Smooth muscle cell (in vitro differentiated cells): ENCODE measurements at regions not wholly inside any gene's neighbourhood (a gene's known extent, or its start where the extent isn't known, plus 50 kb on each side); places are given as distances from the start of the nearest gene placed in this dataset.

Source experiments
- DNase-seq: peaks from one replicate; lab custom pipeline; 2025; ENCODE audit not compliant: unreplicated experiment; lab: John Stamatoyannopoulos, UW
- H2AFZ ChIP-seq: fragments of 200-600 bp; sonication (generic); 2 replicates; pipeline ENCODE4 v1.6.0; 2016; ENCODE audit warnings: antibody characterized with exemption, low read depth, mild to moderate bottlenecking
- H3F3A ChIP-seq: fragments of 200-600 bp; sonication (generic); 2 replicates; pipeline ENCODE4 v1.6.0; 2017; ENCODE audit warnings: antibody characterized with exemption, low read depth
- H3K27ac ChIP-seq: fragments of 200-600 bp; sonication (generic); 2 replicates; pipeline ENCODE4 v1.5.1; 2016; ENCODE audit warnings: low read depth, mild to moderate bottlenecking
- H3K27me3 ChIP-seq: fragments of 200-600 bp; sonication (generic); 2 replicates; pipeline ENCODE4 v1.6.1; 2016; ENCODE audit warnings: low read depth, mild to moderate bottlenecking
- H3K36me3 ChIP-seq: fragments of 200-600 bp; sonication (generic); 2 replicates; pipeline ENCODE4 v1.5.1; 2016; ENCODE audit warnings: low read depth
- H3K4me1 ChIP-seq: fragments of 200-600 bp; sonication (generic); 2 replicates; pipeline ENCODE4 v1.5.1; 2016; ENCODE audit warnings: low read depth
- H3K4me2 ChIP-seq: fragments of 200-600 bp; sonication (generic); 2 replicates; pipeline ENCODE4 v1.6.0; 2016; ENCODE audit warnings: mild to moderate bottlenecking
- H3K4me3 ChIP-seq: fragments of 200-600 bp; sonication (generic); 2 replicates; pipeline ENCODE4 v1.5.1; 2016; ENCODE audit warnings: mild to moderate bottlenecking
- H3K79me2 ChIP-seq: fragments of 200-600 bp; sonication (generic); 2 replicates; pipeline ENCODE4 v1.6.0; 2016; ENCODE audit warnings: low read depth, mild to moderate bottlenecking
- H3K9ac ChIP-seq: fragments of 200-600 bp; sonication (generic); 2 replicates; pipeline ENCODE4 v1.6.0; 2016; ENCODE audit warnings: low read depth
- H3K9me3 ChIP-seq: fragments of 200-600 bp; sonication (generic); replicated peaks from 2 replicates; pipeline ENCODE4 v1.5.1; 2016; ENCODE audit warnings: low read depth
- H4K20me1 ChIP-seq: fragments of 200-600 bp; sonication (generic); 2 replicates; pipeline ENCODE4 v1.6.0; 2016; ENCODE audit warnings: low read depth
- CTCF ChIP-seq: fragments of 200-600 bp; sonication (generic); IDR thresholded peaks from 2 replicates; pipeline ENCODE4 v1.5.1; 2017; ENCODE audit warnings: borderline replicate concordance, mild to moderate bottlenecking, antibody characterized with exemption; ENCODE audit not compliant: insufficient read depth, poor library complexity, severe bottlenecking
- WGBS: methylation state at CpG from one replicate; pipeline ENCODE4 v1.1.7; 2016; ENCODE audit warnings: low lambda C conversion rate; 5-methylcytosine and 5-hydroxymethylcytosine counted together

GRCh38 chr18:76662626-76663025 is 159.7 kb upstream of the ZNF236 start:
- Histone ChIP-seq H3F3A (peaks cover 8% of the 10 kb centered on the region), H3K4me3 (no peak overlapping the region), H4K20me1 (no peaks in the 10 kb centered on the region), H3K4me2 (no peak overlapping the region), H3K79me2 (no peaks in the 10 kb centered on the region), H3K27ac (no peak overlapping the region), H2AFZ (no peak overlapping the region), H3K36me3 (no peaks in the 10 kb centered on the region), H3K27me3 (no peaks in the 10 kb centered on the region), H3K9me3 (no peaks in the 10 kb centered on the region), H3K4me1 (peaks cover 5% of the 10 kb centered on the region), H3K9ac (no peak overlapping the region)
- no peak for TF ChIP-seq CTCF
- WGBS: 67% methylated on average over 7 of the region's 7 CpGs
- no peak for DNase-seq

- 86% methylated on average over 9 of the region's 9 CpGs for WGBS
- Histone ChIP-seq H4K20me1 (no peaks in the 10 kb centered on the region), H2AFZ (no peak overlapping the region), H3K9me3 (no peaks in the 10 kb centered on the region), H3K36me3 (no peaks in the 10 kb centered on the region), H3K27ac (no peak overlapping the region), H3K79me2 (no peaks in the 10 kb centered on the region), H3F3A (peaks cover 16% of the 10 kb centered on the region), H3K4me1 (peaks cover 5% of the 10 kb centered on the region), H3K4me3 (no peak overlapping the region), H3K27me3 (no peaks in the 10 kb centered on the region), H3K4me2 (no peak overlapping the region), H3K9ac (no peak overlapping the region)
- DNase-seq: no peak
- TF ChIP-seq CTCF: no peak
Observed at GRCh38 chr18:76660571-76661192, 161.7 kb upstream of the ZNF236 start.

- 44% methylated on average over 7 of the region's 7 CpGs for WGBS
- no peak for DNase-seq
- Histone ChIP-seq H3K36me3 (no peaks in the 10 kb centered on the region), H3K27ac (peak overlapping the region; percentile 23), H3K4me3 (no peak overlapping the region), H3K4me1 (peaks cover 5% of the 10 kb centered on the region), H3K79me2 (no peaks in the 10 kb centered on the region), H4K20me1 (no peaks in the 10 kb centered on the region), H3F3A (peaks cover 16% of the 10 kb centered on the region), H3K9ac (no peak overlapping the region), H3K4me2 (peak overlapping the region; percentile 72), H3K27me3 (no peaks in the 10 kb centered on the region), H2AFZ (peak overlapping the region; percentile 18), H3K9me3 (no peaks in the 10 kb centered on the region)
- peak; percentile 48 for TF ChIP-seq CTCF
Observed at GRCh38 chr18:76658627-76659026, 163.6 kb upstream of the ZNF516 start.

- Histone ChIP-seq H2AFZ (peak overlapping the region; percentile 18), H3F3A (peaks cover 16% of the 10 kb centered on the region), H3K4me2 (peak overlapping the region; percentile 72), H3K9me3 (no peaks in the 10 kb centered on the region), H3K36me3 (no peaks in the 10 kb centered on the region), H3K27me3 (no peaks in the 10 kb centered on the region), H3K9ac (no peak overlapping the region), H3K4me1 (peaks cover 5% of the 10 kb centered on the region), H4K20me1 (no peaks in the 10 kb centered on the region), H3K4me3 (no peak overlapping the region), H3K79me2 (no peaks in the 10 kb centered on the region), H3K27ac (peak overlapping the region; percentile 23)
- WGBS: 51% methylated on average over 9 of the region's 9 CpGs
- DNase-seq: no peak
- TF ChIP-seq CTCF: no peak
Observed at GRCh38 chr18:76657911-76658470, 162.9 kb upstream of the ZNF516 start.
